HG03521 (cell line): ENCODE measurements at regions not wholly inside any gene's neighbourhood (a gene's known extent, or its start where the extent isn't known, plus 50 kb on each side); places are given as distances from the start of the nearest gene placed in this dataset.
"Not testable (repeated sequence)": the region's sequence is repeated elsewhere in the genome, so short reads cannot be mapped to it uniquely, and the experiment has no call there.

ENCODE experiments used
- ATAC-seq: cut with Tn5 transposase; IDR thresholded peaks from one replicate; pipeline ENCODE4 v1.9.1; 2021; ENCODE audit warnings: mild to moderate bottlenecking, moderate library complexity; ENCODE audit not compliant: unreplicated experiment

GRCh38 chr15:20272422-20273184, 269.0 kb downstream of the GOLGA6L6 start:
- ATAC-seq: no peak

GRCh38 chr15:20271647-20272046, 270.0 kb downstream of the GOLGA6L6 start:
- no peak for ATAC-seq

DNA sequence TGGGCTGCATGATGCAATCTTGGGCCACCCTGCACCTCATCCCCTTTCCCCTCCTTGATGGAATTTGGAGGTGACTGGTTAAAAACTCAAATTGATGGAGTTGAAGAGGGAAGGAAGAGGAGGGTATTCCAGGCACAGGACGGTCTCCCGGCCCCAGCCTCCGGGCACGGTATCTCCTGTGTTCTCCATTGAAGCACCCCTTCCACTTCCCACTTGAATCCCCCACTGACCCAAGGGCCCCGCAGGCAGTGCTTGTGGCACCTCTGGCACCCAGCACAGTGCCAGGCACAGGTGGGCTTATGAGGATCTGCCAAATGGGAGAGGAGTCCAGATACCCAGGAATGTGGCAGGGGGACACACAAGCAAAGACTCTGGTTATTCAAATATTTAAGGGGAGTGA, 271.6 kb downstream of the GOLGA6L6 start:
- ATAC-seq: not testable (repeated sequence)

- not testable (repeated sequence) for ATAC-seq
Measured at GRCh38 chr15:20267996-20268395, 273.6 kb downstream of the GOLGA6L6 start.

- ATAC-seq: not testable (repeated sequence)
Measured at GRCh38 chr15:20267051-20267730, 274.4 kb downstream of the GOLGA6L6 start.

GRCh38 chr15:20265710-20266109, 275.9 kb downstream of the GOLGA6L6 start:
- not testable (repeated sequence) for ATAC-seq

DNA sequence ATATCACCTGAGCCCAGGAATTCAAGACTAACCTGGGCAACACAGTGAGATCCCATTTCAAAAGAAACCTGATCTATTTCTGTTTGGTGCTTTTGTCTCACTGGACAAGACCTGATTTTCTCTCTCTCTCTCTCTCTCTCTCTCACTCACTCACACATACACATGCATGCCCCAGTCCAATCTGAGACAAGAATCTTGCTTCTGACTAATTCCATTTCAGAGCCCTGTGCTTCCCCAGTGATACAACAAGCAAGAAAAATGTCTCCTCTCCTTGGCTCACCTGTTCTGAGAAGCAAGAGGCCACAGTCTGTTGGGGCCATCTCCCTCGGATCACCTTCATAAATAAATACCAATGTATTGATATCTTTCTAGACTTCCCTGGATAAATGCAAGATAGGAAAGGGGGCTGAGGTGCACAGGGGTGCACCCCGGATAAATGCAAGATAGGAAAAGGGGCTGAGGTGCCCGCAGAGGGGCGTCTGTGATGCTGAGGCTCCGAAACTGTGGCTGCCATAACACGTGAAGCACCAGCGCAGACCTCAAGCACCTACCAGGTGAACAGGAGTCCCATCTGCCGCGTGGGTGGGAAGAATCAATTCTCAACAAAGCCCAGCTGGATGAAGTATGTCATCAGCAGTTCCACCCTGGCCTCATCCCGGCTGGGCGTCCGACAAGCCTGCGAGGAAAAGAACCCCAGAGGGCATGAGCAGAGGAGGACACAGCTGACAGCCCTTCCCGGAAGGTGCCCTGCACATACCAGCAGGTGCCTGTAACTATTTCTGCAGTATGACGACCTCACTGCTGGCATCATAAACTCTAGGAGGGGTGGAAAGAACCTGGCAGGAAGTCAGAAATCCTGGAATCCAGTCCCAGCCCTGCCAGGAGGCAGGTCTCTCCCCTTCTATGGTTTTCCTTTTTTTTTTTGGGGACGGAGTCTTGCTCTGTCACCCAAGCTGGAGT, 280.0 kb downstream of the GOLGA6L6 start:
- ATAC-seq: not testable (repeated sequence)

GRCh38 chr15:20260650-20261049, 280.9 kb downstream of the GOLGA6L6 start:
- not testable (repeated sequence) for ATAC-seq

DNA sequence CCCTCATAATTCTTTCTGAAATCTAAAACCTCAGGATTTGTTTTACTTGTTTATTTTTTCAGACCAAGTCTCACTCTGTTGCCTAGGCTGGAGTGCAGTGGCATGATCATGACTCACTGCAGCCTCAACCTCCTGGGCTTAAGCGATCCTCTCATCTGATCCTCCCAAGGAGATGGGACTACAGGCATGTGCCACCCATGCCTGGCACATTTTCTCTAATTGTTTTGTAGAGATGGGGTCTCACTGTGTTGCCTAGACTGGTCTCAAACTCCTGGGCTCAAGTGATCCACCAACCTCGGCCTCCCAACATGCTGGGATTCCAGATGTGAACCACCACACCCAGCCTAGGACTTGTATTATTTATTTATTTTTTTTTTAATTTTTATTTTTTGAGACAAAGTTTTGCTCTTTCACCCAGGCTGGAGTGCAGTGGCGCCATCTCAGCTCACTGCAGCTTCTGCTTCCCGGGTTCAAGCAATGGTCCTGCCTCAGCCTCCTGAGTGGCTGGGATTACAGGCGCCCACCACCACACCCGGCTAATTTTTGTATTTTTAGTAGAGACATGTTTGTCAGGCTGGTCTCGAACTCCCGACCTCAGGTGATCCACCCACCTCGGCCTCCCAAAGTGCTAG, 281.9 kb downstream of the GOLGA6L6 start:
- not testable (repeated sequence) for ATAC-seq

DNA sequence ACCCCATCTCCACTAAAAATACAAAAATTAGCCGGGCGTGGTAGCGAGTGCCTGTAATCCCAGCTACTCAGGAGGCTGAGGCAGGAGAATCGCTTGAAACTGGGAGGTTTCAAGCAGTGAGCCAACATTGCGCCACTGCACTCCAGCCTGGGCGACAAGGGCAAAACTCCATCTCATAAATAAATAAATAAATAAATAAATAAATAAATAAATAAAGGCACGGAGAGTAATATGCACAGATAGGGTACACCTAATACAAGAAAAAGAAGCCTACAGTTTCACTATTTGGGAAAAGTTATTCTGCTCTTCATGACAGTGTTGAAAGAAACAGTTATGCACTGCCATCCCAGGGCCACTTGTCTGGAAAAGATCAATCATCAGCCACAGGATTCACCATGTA, 285.2 kb downstream of the GOLGA6L6 start:
- not testable (repeated sequence) for ATAC-seq

DNA sequence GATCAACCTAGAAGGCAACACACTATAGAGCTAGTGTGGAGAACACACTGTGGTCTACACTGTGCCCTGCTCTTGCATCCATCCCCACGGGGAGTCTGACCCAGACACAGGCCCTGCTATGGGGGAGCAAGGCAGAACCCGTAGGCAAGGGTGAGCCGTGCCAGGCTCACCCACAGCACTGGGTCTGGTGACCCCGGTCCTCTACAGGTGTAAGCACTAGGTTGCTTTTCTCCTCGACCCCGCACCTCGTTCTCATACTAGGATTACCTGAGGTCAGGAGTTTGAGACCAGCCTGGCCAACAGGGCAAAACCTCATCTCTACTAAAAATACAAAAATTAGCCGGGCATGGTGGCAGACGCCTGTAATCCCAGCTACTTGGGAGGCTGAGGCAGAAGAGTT, 286.0 kb downstream of the GOLGA6L6 start:
- not testable (repeated sequence) for ATAC-seq

DNA sequence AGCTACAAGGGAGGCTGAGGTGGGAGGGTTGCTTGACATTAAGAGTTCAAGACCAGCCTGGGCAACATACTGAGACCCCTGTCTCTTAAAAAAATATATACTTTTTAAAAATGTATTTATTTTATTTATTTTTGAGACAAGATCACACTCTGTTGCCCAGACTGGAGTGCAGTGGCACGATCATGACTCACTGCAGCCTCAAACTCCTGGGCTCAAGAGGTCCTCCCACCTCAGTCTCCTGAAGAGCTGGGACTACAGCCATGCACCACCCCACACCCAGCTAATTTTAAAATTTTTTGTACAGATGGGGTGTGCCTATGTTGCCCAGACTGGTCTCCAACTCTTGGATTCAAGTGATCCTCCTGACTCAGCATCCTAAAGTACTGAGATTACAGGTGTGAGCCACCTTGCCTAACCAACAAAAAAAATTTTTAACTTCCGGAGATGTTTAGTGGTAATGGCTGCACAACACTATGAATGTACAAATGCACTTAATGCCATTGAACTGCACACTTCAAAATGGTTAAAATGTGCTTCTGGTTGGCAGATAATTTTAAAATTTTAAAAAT, 288.5 kb downstream of the GOLGA6L6 start:
- not testable (repeated sequence) for ATAC-seq

- not testable (repeated sequence) for ATAC-seq
Measured at GRCh38 chr15:20252040-20252439, 289.6 kb downstream of the GOLGA6L6 start.

- ATAC-seq: not testable (repeated sequence)
Measured at GRCh38 chr15:20251214-20252005, 290.2 kb downstream of the GOLGA6L6 start.

GRCh38 chr15:20250206-20250605, 291.4 kb downstream of the GOLGA6L6 start:
- not testable (repeated sequence) for ATAC-seq

DNA sequence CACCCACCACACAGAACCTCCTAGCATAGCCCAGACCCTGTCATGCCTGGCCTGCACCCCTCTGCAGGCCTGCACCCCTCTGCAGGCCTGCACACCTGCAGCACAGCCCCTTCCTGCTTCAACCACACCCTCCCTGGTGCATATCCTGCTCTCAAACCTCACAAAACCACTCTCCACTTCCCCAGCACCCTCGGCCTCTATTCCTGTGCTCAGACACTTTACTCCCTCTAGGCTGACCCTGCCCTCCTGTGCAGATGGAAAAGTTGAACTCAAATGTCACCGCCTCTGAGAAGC, 292.0 kb downstream of the GOLGA6L6 start:
- not testable (repeated sequence) for ATAC-seq

- not testable (repeated sequence) for ATAC-seq
Measured at GRCh38 chr15:20248434-20248833, 293.2 kb downstream of the GOLGA6L6 start.

- not testable (repeated sequence) for ATAC-seq
Measured at GRCh38 chr15:20247137-20247536, 294.5 kb downstream of the GOLGA6L6 start.

GRCh38 chr15:20246624-20247023, 295.0 kb downstream of the GOLGA6L6 start:
- not testable (repeated sequence) for ATAC-seq

DNA sequence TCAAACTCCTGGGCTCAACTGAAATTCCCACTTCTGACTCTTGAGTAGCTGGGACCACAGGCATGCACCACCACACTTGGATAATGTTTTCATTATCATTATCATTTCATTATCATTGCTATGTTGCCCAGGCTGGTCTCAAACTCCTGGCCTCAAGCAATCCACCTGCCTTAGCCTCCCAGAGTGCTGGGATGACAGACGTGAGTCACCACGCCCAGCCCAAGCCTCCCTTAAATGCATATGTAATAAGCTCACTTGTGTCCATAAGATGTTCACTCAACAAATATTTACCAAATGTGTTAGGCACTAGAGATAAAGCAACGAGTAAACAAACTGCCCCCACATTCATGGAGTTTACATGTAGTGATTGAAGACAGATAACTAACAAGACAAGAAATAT, 295.7 kb downstream of the GOLGA6L6 start:
- ATAC-seq: not testable (repeated sequence)
